ENCODE measurements at regions not wholly inside any gene's neighbourhood (a gene's known extent, or its start where the extent isn't known, plus 50 kb on each side); places are given as distances from the start of the nearest gene placed in this dataset.

DNA sequence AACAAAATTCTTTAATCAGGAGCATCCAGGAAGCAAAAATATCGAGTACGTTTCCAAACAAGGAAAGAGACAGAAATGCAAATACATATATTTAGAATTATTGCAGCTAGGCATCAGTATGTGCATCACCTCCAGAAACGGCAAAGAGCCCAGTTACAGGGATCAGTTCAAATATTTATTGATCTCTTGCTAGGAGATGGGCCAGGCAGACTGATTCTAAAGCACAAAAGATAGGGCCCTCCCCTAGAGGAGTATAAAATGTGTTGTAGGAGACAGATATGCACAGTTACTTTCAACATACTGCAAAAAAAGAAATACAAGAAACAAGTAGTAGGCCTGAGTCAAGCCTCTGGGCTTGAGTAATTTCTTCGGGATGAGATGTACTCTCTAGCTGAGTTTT is 80.7 kb upstream of the NHSL1 start:
- TF ChIP-seq KLF8 (tag by site-specific recombination; IDR thresholded peaks at IDR 0.05) (no peak), ZNF274 (IDR thresholded peaks at IDR 0.05; ENCODE audit: low read length) (no peak), ZNF274 (tag by site-specific recombination; IDR thresholded peaks at IDR 0.05; ENCODE audit: borderline replicate concordance) (no peak)

All from HEK293 (cell line).